ENCODE measurements at regions not wholly inside any gene's neighbourhood (a gene's known extent, or its start where the extent isn't known, plus 50 kb on each side); places are given as distances from the start of the nearest gene placed in this dataset.

DNA sequence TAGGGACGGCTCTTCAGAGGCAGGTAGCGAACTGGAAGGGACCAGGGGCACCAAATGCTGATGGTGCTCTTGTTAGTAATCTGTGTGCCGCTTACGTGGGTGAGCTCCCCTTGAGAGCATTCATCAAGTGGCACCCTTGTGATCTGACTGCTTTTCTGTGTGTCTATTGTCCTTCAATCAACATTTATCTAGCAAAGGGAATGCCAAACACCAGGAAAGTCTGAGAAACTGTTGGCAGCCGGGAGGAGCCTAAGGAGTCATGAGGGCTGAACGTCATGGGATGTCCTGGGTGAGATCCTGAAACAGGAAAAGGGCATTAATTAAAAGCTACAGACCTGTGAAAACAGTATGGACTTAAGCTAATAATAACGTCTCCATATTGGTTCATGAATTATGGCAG is 733.1 kb downstream of the TYW1 start:
- no peaks in the 10 kb centered on the region for H3K36me3 ChIP-seq (ENCODE audit: control insufficient read depth in 2 of 2, insufficient read depth in 2 of 2, low read length in 1 of 2)
- no peak overlapping the region for H3K4me3 ChIP-seq (ENCODE audit: low read length in 2 of 2)
- 73% methylated on average over 7 of the region's 7 CpGs for WGBS
- no peaks in the 10 kb centered on the region for H3K27me3 ChIP-seq (ENCODE audit: control insufficient read depth in 2 of 2, insufficient read depth in 1 of 2, low read length in 1 of 2)
- H3K27ac ChIP-seq (ENCODE audit: low read depth in 1 of 2, low read length in 1 of 2) = no peak overlapping the region
- no peaks in the 10 kb centered on the region for H3K4me1 ChIP-seq (ENCODE audit: control insufficient read depth in 2 of 2, insufficient read depth in 2 of 2, low read length in 2 of 2)
- no peak for DNase-seq (ENCODE audit: low read depth in 6 of 9, low spot score in 9 of 9)
- peaks cover 0 to 12% of the 10 kb centered on the region in 2 donors for H3K9me3 ChIP-seq (ENCODE audit: control insufficient read depth in 2 of 2, insufficient read depth in 1 of 2, low read length in 1 of 2)

DNA sequence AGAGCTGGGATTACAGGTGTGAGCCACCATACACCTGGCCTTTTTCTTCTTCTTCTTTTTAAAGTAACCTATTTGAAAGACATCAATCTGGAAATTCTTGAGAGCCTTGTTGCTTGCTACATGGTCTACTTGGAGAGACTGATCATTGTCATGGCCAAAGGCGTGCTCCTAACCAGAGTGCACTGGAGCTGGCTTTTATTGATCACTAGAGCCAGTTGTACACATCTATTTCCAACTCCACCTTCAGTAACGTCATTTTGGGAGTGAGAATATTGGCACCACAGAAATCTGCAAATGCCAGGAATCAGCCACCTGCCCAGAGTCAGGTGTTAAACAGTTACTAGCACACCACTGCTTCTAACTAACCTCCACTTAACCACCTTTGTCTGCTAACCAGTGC is 735.1 kb downstream of the TYW1 start:
- Histone ChIP-seq H3K4me3 (ENCODE audit: low read length in 2 of 2) (no peak overlapping the region), H3K4me1 (ENCODE audit: control insufficient read depth in 2 of 2, insufficient read depth in 2 of 2, low read length in 2 of 2) (no peaks in the 10 kb centered on the region), H3K9me3 (ENCODE audit: control insufficient read depth in 2 of 2, insufficient read depth in 1 of 2, low read length in 1 of 2) (peaks cover 0 to 12% of the 10 kb centered on the region in 2 donors), H3K27ac (ENCODE audit: low read depth in 1 of 2, low read length in 1 of 2) (no peak overlapping the region), H3K27me3 (ENCODE audit: control insufficient read depth in 2 of 2, insufficient read depth in 1 of 2, low read length in 1 of 2) (no peaks in the 10 kb centered on the region), H3K36me3 (ENCODE audit: control insufficient read depth in 2 of 2, insufficient read depth in 2 of 2, low read length in 1 of 2) (no peaks in the 10 kb centered on the region)
- WGBS = 87% methylated on average over 2 of the region's 2 CpGs
- DNase-seq (ENCODE audit: low read depth in 6 of 9, low spot score in 9 of 9) = no peak

DNA sequence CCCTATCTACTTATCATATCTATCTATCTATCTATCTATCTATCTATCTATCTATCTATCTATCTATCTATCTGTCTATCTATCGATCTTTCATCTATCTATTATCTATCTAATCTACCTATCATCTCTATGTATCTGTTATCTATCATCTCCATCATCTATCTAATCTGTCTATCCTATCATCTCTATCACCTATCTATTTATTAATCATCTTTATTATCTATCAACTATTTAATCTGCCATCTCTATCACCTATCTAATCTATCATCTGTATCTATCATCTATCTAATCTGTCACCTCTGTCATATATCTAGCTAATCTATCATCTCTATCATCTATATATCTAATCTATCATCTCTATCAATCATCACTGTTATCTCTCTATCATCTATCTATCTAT is 736.3 kb downstream of the TYW1 start:
- peaks cover 0 to 6% of the 10 kb centered on the region in 2 donors for H3K9me3 ChIP-seq (ENCODE audit: control insufficient read depth in 2 of 2, insufficient read depth in 1 of 2, low read length in 1 of 2)
- H3K36me3 ChIP-seq (ENCODE audit: control insufficient read depth in 2 of 2, insufficient read depth in 2 of 2, low read length in 1 of 2) = no peaks in the 10 kb centered on the region
- H3K4me1 ChIP-seq (ENCODE audit: control insufficient read depth in 2 of 2, insufficient read depth in 2 of 2, low read length in 2 of 2) = no peaks in the 10 kb centered on the region
- H3K27ac ChIP-seq (ENCODE audit: low read depth in 1 of 2, low read length in 1 of 2) = no peak overlapping the region
- H3K27me3 ChIP-seq (ENCODE audit: control insufficient read depth in 2 of 2, insufficient read depth in 1 of 2, low read length in 1 of 2) = no peaks in the 10 kb centered on the region
- H3K4me3 ChIP-seq (ENCODE audit: low read length in 2 of 2) = no peak overlapping the region
- WGBS = 75% methylated on average over 1 of the region's 1 CpG
- no peak for DNase-seq (ENCODE audit: low read depth in 6 of 9, low spot score in 9 of 9)

DNA sequence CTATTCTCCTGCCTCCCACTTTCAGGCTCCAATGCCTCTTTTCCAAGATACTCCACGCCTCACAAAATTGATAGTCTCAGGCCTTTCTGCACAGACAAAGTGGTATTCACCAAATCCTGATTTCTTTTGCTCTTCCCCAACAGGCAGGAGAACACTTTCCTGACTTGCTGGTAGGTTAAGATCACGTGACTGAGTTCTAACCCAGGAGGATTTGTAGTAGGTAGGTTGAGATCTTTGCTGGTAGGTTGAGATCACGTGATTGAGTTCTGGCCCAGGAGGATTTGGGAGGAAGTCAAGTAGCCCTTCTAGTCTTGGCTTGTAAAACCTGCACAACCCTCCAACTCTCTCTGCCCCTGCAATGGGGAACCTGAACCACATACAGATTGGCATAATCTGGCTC is 741.5 kb downstream of the TYW1 start:
- Histone ChIP-seq H3K27ac (ENCODE audit: low read depth in 1 of 2, low read length in 1 of 2) (no peak overlapping the region), H3K4me1 (ENCODE audit: control insufficient read depth in 2 of 2, insufficient read depth in 2 of 2, low read length in 2 of 2) (no peaks in the 10 kb centered on the region), H3K36me3 (ENCODE audit: control insufficient read depth in 2 of 2, insufficient read depth in 2 of 2, low read length in 1 of 2) (no peaks in the 10 kb centered on the region), H3K9me3 (ENCODE audit: control insufficient read depth in 2 of 2, insufficient read depth in 1 of 2, low read length in 1 of 2) (peaks cover 5 to 10% of the 10 kb centered on the region in 2 donors), H3K27me3 (ENCODE audit: control insufficient read depth in 2 of 2, insufficient read depth in 1 of 2, low read length in 1 of 2) (no peaks in the 10 kb centered on the region), H3K4me3 (ENCODE audit: low read length in 2 of 2) (no peak overlapping the region)
- 86% methylated on average over 3 of the region's 3 CpGs for WGBS
- no peak for DNase-seq (ENCODE audit: low read depth in 6 of 9, low spot score in 9 of 9)

DNA sequence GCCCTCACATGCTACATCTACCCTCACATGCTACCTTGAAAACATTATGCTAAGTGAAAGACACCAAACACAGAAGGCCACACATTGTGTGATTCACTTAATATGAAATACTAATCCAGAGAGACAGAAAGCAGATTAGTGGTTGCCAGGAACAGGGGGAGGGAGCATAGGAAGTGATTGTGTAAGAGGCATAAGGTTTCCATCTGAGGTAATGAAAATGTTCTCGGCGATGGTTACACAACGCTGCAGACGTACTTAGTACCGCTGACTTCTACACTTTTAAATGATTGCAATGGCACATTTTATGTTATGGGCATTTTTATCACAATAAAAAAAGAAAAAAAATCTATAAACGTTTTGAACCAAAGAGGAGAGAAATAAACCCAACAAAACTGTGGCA is 742.3 kb downstream of the TYW1 start:
- Histone ChIP-seq H3K9me3 (ENCODE audit: control insufficient read depth in 2 of 2, insufficient read depth in 1 of 2, low read length in 1 of 2) (peaks cover 5 to 10% of the 10 kb centered on the region in 2 donors), H3K27me3 (ENCODE audit: control insufficient read depth in 2 of 2, insufficient read depth in 1 of 2, low read length in 1 of 2) (no peaks in the 10 kb centered on the region), H3K36me3 (ENCODE audit: control insufficient read depth in 2 of 2, insufficient read depth in 2 of 2, low read length in 1 of 2) (no peaks in the 10 kb centered on the region), H3K4me1 (ENCODE audit: control insufficient read depth in 2 of 2, insufficient read depth in 2 of 2, low read length in 2 of 2) (no peaks in the 10 kb centered on the region), H3K27ac (ENCODE audit: low read depth in 1 of 2, low read length in 1 of 2) (no peak overlapping the region), H3K4me3 (ENCODE audit: low read length in 2 of 2) (no peak overlapping the region)
- WGBS = 46% methylated on average over 6 of the region's 6 CpGs
- peak in 1 of 9 donors; percentile 9 for DNase-seq (ENCODE audit: low read depth in 6 of 9, low spot score in 9 of 9)

DNA sequence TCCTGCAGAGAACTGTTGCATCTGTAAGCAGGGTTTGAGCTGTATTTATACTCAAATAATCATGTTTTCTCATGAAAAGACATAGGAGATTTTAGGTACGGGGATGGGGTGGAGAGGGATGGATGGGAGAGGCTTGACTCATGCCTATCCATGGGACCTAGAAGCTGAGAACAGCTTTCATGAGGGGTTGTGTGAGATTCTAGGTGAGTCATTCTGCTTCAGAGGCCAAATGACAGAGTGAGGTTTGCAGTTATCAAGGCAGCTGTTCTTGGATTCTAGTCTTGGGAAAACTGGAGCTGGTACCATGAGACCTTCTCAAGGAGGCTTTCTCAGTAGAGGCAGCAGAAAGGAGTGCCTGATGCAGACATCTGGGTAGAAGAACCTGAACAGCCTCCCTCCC is 746.9 kb downstream of the TYW1 start:
- WGBS = 97% methylated on average over 1 of the region's 1 CpG
- H3K27ac ChIP-seq (ENCODE audit: low read depth in 1 of 2, low read length in 1 of 2) = no peak overlapping the region
- H3K4me1 ChIP-seq (ENCODE audit: control insufficient read depth in 2 of 2, insufficient read depth in 2 of 2, low read length in 2 of 2) = no peaks in the 10 kb centered on the region
- H3K27me3 ChIP-seq (ENCODE audit: control insufficient read depth in 2 of 2, insufficient read depth in 1 of 2, low read length in 1 of 2) = no peaks in the 10 kb centered on the region
- DNase-seq (ENCODE audit: low read depth in 6 of 9, low spot score in 9 of 9) = no peak
- H3K4me3 ChIP-seq (ENCODE audit: low read length in 2 of 2) = no peak overlapping the region
- no peaks in the 10 kb centered on the region for H3K36me3 ChIP-seq (ENCODE audit: control insufficient read depth in 2 of 2, insufficient read depth in 2 of 2, low read length in 1 of 2)
- H3K9me3 ChIP-seq (ENCODE audit: control insufficient read depth in 2 of 2, insufficient read depth in 1 of 2, low read length in 1 of 2) = peaks cover 7 to 11% of the 10 kb centered on the region in 2 donors

DNA sequence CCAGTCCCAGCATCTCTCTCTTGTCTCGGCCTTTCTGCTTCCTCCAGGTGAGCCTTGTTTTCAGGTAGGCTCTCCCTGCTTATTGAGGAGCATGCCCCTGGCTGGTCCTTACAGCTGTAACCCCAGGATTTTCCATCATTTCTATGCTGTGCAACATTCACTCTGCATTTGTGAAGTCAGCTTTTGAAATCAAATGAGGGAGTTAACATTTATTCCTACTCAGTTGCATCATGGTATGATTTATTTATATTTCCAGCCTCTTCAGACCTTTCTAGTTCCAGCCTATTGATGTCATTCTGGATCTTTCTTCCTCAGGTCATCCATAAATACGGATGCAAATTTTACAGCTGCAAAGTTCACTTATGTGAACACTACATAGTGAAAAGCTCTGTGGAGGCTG is 755.6 kb downstream of the TYW1 start:
- Histone ChIP-seq H3K4me3 (ENCODE audit: low read length in 2 of 2) (no peak overlapping the region), H3K9me3 (ENCODE audit: control insufficient read depth in 2 of 2, insufficient read depth in 1 of 2, low read length in 1 of 2) (peaks cover 1 to 13% of the 10 kb centered on the region in 2 donors), H3K27me3 (ENCODE audit: control insufficient read depth in 2 of 2, insufficient read depth in 1 of 2, low read length in 1 of 2) (no peaks in the 10 kb centered on the region), H3K27ac (ENCODE audit: low read depth in 1 of 2, low read length in 1 of 2) (no peak overlapping the region), H3K36me3 (ENCODE audit: control insufficient read depth in 2 of 2, insufficient read depth in 2 of 2, low read length in 1 of 2) (no peaks in the 10 kb centered on the region), H3K4me1 (ENCODE audit: control insufficient read depth in 2 of 2, insufficient read depth in 2 of 2, low read length in 2 of 2) (no peaks in the 10 kb centered on the region)
- DNase-seq (ENCODE audit: low read depth in 6 of 9, low spot score in 9 of 9) = no peak
- WGBS = 90% methylated on average over 2 of the region's 2 CpGs

DNA sequence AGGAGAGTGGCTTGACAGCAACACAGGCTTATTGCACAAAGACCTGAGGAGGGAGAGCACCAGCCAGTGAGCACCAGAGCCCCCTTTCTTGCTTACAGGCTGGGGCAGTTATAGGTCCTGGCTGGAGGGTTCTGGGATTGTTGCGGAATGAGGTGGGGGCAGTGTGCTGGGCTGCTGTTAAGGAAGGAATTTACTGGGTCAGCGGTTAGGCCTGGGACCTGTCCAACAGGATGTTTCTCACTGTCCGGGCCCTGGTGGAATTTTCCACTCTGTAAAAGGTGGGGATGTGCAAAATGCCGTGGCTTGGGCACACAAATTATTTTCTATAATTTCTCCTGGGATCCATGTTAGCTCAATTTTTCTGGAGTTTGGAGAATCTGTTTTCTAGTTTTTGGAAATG is 757.3 kb downstream of the TYW1 start:
- no peaks in the 10 kb centered on the region for H3K36me3 ChIP-seq (ENCODE audit: control insufficient read depth in 2 of 2, insufficient read depth in 2 of 2, low read length in 1 of 2)
- no peak for DNase-seq (ENCODE audit: low read depth in 6 of 9, low spot score in 9 of 9)

DNA sequence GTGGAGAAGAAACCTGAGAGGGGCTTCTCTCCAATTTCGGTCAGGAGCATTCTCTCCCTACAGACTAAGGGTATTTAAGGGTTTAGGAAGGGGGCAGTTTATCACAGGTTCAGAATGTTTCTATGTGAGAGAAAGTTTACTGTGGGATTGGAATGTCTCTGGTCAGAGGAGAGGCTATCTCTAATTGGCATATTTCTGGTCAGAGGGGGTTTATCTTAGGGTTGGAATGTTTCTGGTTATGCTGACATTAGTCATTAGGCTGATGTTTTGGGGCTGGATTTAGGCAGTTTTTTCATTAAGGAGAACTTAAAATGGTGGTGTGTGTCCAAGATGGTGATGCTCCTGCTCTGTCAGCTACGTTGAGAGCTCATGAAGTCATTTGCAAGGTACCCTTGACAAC is 758.0 kb downstream of the TYW1 start:
- H3K27me3 ChIP-seq (ENCODE audit: control insufficient read depth in 2 of 2, insufficient read depth in 1 of 2, low read length in 1 of 2) = no peaks in the 10 kb centered on the region
- no peak overlapping the region for H3K27ac ChIP-seq (ENCODE audit: low read depth in 1 of 2, low read length in 1 of 2)
- H3K4me1 ChIP-seq (ENCODE audit: control insufficient read depth in 2 of 2, insufficient read depth in 2 of 2, low read length in 2 of 2) = no peaks in the 10 kb centered on the region
- 85% methylated on average over 2 of the region's 2 CpGs for WGBS
- H3K36me3 ChIP-seq (ENCODE audit: control insufficient read depth in 2 of 2, insufficient read depth in 2 of 2, low read length in 1 of 2) = no peaks in the 10 kb centered on the region
- H3K9me3 ChIP-seq (ENCODE audit: control insufficient read depth in 2 of 2, insufficient read depth in 1 of 2, low read length in 1 of 2) = peaks cover 1 to 2% of the 10 kb centered on the region in 2 donors
- H3K4me3 ChIP-seq (ENCODE audit: low read length in 2 of 2) = no peak overlapping the region
- no peak for DNase-seq (ENCODE audit: low read depth in 6 of 9, low spot score in 9 of 9)

More for the DNA sequence above, 757.3 kb downstream of the TYW1 start:
- Histone ChIP-seq H3K9me3 (ENCODE audit: control insufficient read depth in 2 of 2, insufficient read depth in 1 of 2, low read length in 1 of 2) (peaks cover 1 to 8% of the 10 kb centered on the region in 2 donors), H3K4me3 (ENCODE audit: low read length in 2 of 2) (no peak overlapping the region), H3K4me1 (ENCODE audit: control insufficient read depth in 2 of 2, insufficient read depth in 2 of 2, low read length in 2 of 2) (no peaks in the 10 kb centered on the region), H3K27ac (ENCODE audit: low read depth in 1 of 2, low read length in 1 of 2) (no peak overlapping the region), H3K27me3 (ENCODE audit: control insufficient read depth in 2 of 2, insufficient read depth in 1 of 2, low read length in 1 of 2) (no peaks in the 10 kb centered on the region)
- 93% methylated on average over 4 of the region's 4 CpGs for WGBS

DNA sequence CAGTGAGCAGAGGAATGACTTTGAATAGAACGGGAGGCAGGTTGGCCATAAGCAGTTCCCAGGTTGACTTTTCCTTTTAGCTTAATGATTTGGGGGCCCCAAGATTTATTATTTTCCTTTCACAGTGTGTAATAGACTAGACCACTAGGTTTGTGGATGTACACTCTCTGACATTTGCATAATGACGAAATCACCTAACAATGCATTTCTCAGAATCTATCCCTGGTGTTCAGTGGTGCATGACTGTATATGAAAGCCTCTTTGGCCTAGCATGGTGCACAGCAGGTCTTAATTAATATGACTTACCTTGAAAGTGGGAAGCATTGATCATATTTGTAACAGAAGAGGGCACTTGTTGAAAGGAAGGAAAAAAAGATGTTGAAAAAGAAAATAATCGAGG is 761.9 kb downstream of the TYW1 start:
- no peak overlapping the region for H3K27ac ChIP-seq (ENCODE audit: low read depth in 1 of 2, low read length in 1 of 2)
- no peak overlapping the region for H3K4me3 ChIP-seq (ENCODE audit: low read length in 2 of 2)
- 85% methylated on average over 3 of the region's 3 CpGs for WGBS
- no peaks in the 10 kb centered on the region for H3K27me3 ChIP-seq (ENCODE audit: control insufficient read depth in 2 of 2, insufficient read depth in 1 of 2, low read length in 1 of 2)
- DNase-seq (ENCODE audit: low read depth in 6 of 9, low spot score in 9 of 9) = no peak
- H3K4me1 ChIP-seq (ENCODE audit: control insufficient read depth in 2 of 2, insufficient read depth in 2 of 2, low read length in 2 of 2) = no peaks in the 10 kb centered on the region
- no peaks in the 10 kb centered on the region for H3K36me3 ChIP-seq (ENCODE audit: control insufficient read depth in 2 of 2, insufficient read depth in 2 of 2, low read length in 1 of 2)
- peaks cover 0 to 1% of the 10 kb centered on the region in 2 donors for H3K9me3 ChIP-seq (ENCODE audit: control insufficient read depth in 2 of 2, insufficient read depth in 1 of 2, low read length in 1 of 2)

Data from thymus (tissue), 11 donors.